ENCODE measurements at regions not wholly inside any gene's neighbourhood (a gene's known extent, or its start where the extent isn't known, plus 50 kb on each side); places are given as distances from the start of the nearest gene placed in this dataset.

GRCh38 chr3:168371846-168372245 is 276.1 kb upstream of the GOLIM4 start:
- TF ChIP-seq EZH2 (IDR thresholded peaks at IDR 0.05; ENCODE audit: borderline replicate concordance, low read length) (no peak), CTCF (IDR thresholded peaks at IDR 0.05; ENCODE audit: low read length) (no peak)
